ENCODE measurements at regions not wholly inside any gene's neighbourhood (a gene's known extent, or its start where the extent isn't known, plus 50 kb on each side); places are given as distances from the start of the nearest gene placed in this dataset.

GRCh38 chr2:2704428-2705090 lies 373.5 kb upstream of the MYT1L start:
- ChIA-PET SMC1A (ENCODE audit: uncharacterized antibody, unreplicated experiment) (no interaction called here), CTCF (no interaction called here), RAD21 (ENCODE audit: unreplicated experiment) (no interaction called here), POLR2A (no interaction called here)
- WGBS (ENCODE audit: insufficient coverage, insufficient replicate concordance, low lambda C conversion rate, missing lambda C conversion rate) = 8% methylated on average over 12 of the region's 13 CpGs
- ATAC-seq (no peak), FAIRE-seq (no peak), DNase-seq (ENCODE audit: low read depth, low spot score) (no peak)
- in situ Hi-C loops (cut with MboI) = no loop called here
- peaks cover 0 to 1% of the 10 kb centered on the region in 2 experiments; a peak in 1 of 4 replicates for H3K27me3 ChIP-seq (replicated peaks in 1 of 2; ENCODE audit: control insufficient read depth in 2 of 2, insufficient read depth in 2 of 2, low read length in 1 of 2)
- no peaks in the 10 kb centered on the region for H3K4me1 ChIP-seq (ENCODE audit: control insufficient read depth, insufficient read depth, low read length)
- no peaks in the 10 kb centered on the region for H3K36me3 ChIP-seq (ENCODE audit: control insufficient read depth in 2 of 2, insufficient read depth in 2 of 2, low read length in 1 of 2)
- no peaks in the 10 kb centered on the region for H3K9me3 ChIP-seq (replicated peaks; ENCODE audit: control insufficient read depth, insufficient read depth, low read length)
- no peak overlapping the region for H3K27ac ChIP-seq (ENCODE audit: control insufficient read depth, insufficient read depth)
- BruUV-seq (replicated peaks) = no TSS peak
- intact Hi-C loops (cut with micrococcal nuclease; ENCODE audit: unreplicated experiment) = no loop called here
- no peak overlapping the region for H3K9ac ChIP-seq (ENCODE audit: control insufficient read depth, insufficient read depth, low read length)
- no peak overlapping the region for H3K4me2 ChIP-seq (ENCODE audit: control insufficient read depth, insufficient read depth)
- H3K79me2 ChIP-seq (ENCODE audit: control insufficient read depth, insufficient read depth, low read length) = no peaks in the 10 kb centered on the region
- H4K20me1 ChIP-seq (ENCODE audit: control insufficient read depth, insufficient read depth) = no peaks in the 10 kb centered on the region
- H2AFZ ChIP-seq (ENCODE audit: control insufficient read depth, low read depth, low read length) = no peak overlapping the region
- no peak overlapping the region for H3K4me3 ChIP-seq
- TF ChIP-seq CHD1 (IDR thresholded peaks at IDR 0.05; ENCODE audit: low read depth, low read length) (no peak), FOS (IDR thresholded peaks at IDR 0.05; ENCODE audit: borderline replicate concordance, extremely low read depth, insufficient read length) (no peak), MEF2B (IDR thresholded peaks at IDR 0.05; ENCODE audit: partially characterized antibody, poor library complexity, severe bottlenecking) (no peak), BRCA1 (IDR thresholded peaks at IDR 0.05; ENCODE audit: low read depth, low read length) (no peak), PML (IDR thresholded peaks at IDR 0.05; ENCODE audit: low read length) (no peak), LARP7 (IDR thresholded peaks at IDR 0.05) (no peak), ZNF274 (IDR thresholded peaks at IDR 0.05; ENCODE audit: insufficient read depth, insufficient read length) (no peak), USF2 (IDR thresholded peaks at IDR 0.05; ENCODE audit: borderline replicate concordance, low read depth, low read length) (no peak), POLR2A (IDR thresholded peaks at IDR 0.05; ENCODE audit: low read depth, low read length) (no peak), MEF2A (IDR thresholded peaks at IDR 0.05; ENCODE audit: insufficient read depth, low read depth, low read length) (no peak), HCFC1 (IDR thresholded peaks at IDR 0.05; ENCODE audit: low read length) (no peak)

All from GM12878 (cell line).